Uterus (tissue), 2 donors: ENCODE measurements at regions not wholly inside any gene's neighbourhood (a gene's known extent, or its start where the extent isn't known, plus 50 kb on each side); places are given as distances from the start of the nearest gene placed in this dataset.
"Not testable (repeated sequence)": the region's sequence is repeated elsewhere in the genome, so short reads cannot be mapped to it uniquely, and the experiment has no call there.

Experiments used
- CTCF ChIP-seq, 4 experiments: fragments of 200-600 bp in 2 of 4; fragments of 450-650 bp in 2 of 4; sonication (generic) in 2 of 4; IDR thresholded peaks; one replicate each; pipeline ENCODE4 v1.5.1; 2016 to 2019; ENCODE audit warnings: antibody characterized with exemption in 4 of 4, mild to moderate bottlenecking in 2 of 4, moderate library complexity in 1 of 4
- POLR2A ChIP-seq, 2 donors: fragments of 450-650 bp; IDR thresholded peaks; one replicate each; pipeline ENCODE4 v1.6.1; 2016; ENCODE audit warnings: antibody characterized with exemption in 2 of 2, mild to moderate bottlenecking in 1 of 2, moderate library complexity in 1 of 2

- TF ChIP-seq CTCF, POLR2A (IDR thresholded peaks at IDR 0.05): not testable (repeated sequence)
Observed at GRCh38 chr13:87185138-87185537, 486.0 kb upstream of the SLITRK5 start.
